Activated B cell treated with CpG ODN at 0.5 μM for 24 hours (primary cell): ENCODE measurements at regions not wholly inside any gene's neighbourhood (a gene's known extent, or its start where the extent isn't known, plus 50 kb on each side); places are given as distances from the start of the nearest gene placed in this dataset.

Experiments
- ATAC-seq: fragments of 200-7000 bp; cut with Tn5 transposase; one replicate; pipeline ENCODE4 v1.10.0; 2021; ENCODE audit warnings: low read depth, mild to moderate bottlenecking, moderate library complexity
- CTCF ChIA-PET: fragments of 350-600 bp; sonication (Branson Sonifier 250); formaldehyde crosslinking; loops from one replicate; lab custom pipeline; 2021; ENCODE audit warnings: antibody characterized with exemption; lab: Charles Lee
- POLR2A ChIA-PET: fragments of 350-600 bp; sonication (Branson Sonifier 250); formaldehyde crosslinking; loops from one replicate; lab custom pipeline; 2021; ENCODE audit warnings: antibody characterized with exemption; lab: Charles Lee
- DNase-seq: peaks from one replicate; pipeline ENCODE4 v3.0.0; 2022
- H3K27ac Mint-ChIP-seq: one replicate; pipeline ENCODE4 v1.8.0; 2020; ENCODE audit warnings: mixed read lengths
- H3K27me3 Mint-ChIP-seq: one replicate; pipeline ENCODE4 v1.8.0; 2021; ENCODE audit warnings: mixed read lengths
- H3K36me3 Mint-ChIP-seq: one replicate; pipeline ENCODE4 v1.8.0; 2021; ENCODE audit warnings: low read depth, mixed read lengths
- H3K4me1 Mint-ChIP-seq: one replicate; pipeline ENCODE4 v1.8.0; 2021; ENCODE audit warnings: mixed read lengths
- H3K4me3 Mint-ChIP-seq: one replicate; pipeline ENCODE4 v1.8.0; 2020; ENCODE audit warnings: mild to moderate bottlenecking, mixed read lengths
- H3K9me3 Mint-ChIP-seq: one replicate; pipeline ENCODE4 v1.8.0; 2020; ENCODE audit warnings: mixed read lengths
- intact Hi-C: fragments of 100-400 bp; cut with micrococcal nuclease; formaldehyde crosslinking; loops from one replicate; pipeline ENCODE4 v1.15.1; 2024
- TF ChIP-seq, protein P1 (sequence below): fragments of 200-600 bp; IDR thresholded peaks from one replicate; pipeline ENCODE4 v1.8.0; 2022; ENCODE audit warnings: antibody characterized with exemption, mild to moderate bottlenecking

DNA sequence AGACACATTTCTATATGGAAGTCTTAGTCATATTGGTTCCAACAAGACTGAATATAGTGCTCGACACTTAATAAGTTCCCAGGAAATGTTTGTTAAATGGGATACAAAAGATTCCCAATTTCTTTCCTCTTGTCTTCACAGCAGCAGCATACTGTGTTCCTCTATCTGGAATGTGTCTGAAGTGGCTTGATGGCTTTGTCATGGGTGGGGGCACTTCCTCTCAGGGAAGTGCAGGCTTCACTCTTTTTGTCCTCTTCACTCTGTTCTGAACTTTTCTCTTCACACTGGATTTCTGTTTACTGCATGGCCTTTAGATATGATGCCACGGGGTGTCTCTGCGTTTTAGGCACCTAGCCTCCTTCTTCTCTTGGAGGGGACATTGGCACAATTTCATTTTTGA, 127.7 kb upstream of the C9orf72 start:
- Mint-ChIP-seq H3K4me3 (no peak overlapping the region), H3K4me1 (no peaks in the 10 kb centered on the region), H3K36me3 (no peaks in the 10 kb centered on the region), H3K27me3 (no peaks in the 10 kb centered on the region), H3K27ac (no peak overlapping the region), H3K9me3 (no peaks in the 10 kb centered on the region)
- ChIA-PET POLR2A (no interaction called here), CTCF (no interaction called here)
- no peak for ATAC-seq
- intact Hi-C loops = no loop called here
- DNase-seq = no peak
- TF ChIP-seq, protein P1, sequence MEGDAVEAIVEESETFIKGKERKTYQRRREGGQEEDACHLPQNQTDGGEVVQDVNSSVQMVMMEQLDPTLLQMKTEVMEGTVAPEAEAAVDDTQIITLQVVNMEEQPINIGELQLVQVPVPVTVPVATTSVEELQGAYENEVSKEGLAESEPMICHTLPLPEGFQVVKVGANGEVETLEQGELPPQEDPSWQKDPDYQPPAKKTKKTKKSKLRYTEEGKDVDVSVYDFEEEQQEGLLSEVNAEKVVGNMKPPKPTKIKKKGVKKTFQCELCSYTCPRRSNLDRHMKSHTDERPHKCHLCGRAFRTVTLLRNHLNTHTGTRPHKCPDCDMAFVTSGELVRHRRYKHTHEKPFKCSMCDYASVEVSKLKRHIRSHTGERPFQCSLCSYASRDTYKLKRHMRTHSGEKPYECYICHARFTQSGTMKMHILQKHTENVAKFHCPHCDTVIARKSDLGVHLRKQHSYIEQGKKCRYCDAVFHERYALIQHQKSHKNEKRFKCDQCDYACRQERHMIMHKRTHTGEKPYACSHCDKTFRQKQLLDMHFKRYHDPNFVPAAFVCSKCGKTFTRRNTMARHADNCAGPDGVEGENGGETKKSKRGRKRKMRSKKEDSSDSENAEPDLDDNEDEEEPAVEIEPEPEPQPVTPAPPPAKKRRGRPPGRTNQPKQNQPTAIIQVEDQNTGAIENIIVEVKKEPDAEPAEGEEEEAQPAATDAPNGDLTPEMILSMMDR = no peak

DNA sequence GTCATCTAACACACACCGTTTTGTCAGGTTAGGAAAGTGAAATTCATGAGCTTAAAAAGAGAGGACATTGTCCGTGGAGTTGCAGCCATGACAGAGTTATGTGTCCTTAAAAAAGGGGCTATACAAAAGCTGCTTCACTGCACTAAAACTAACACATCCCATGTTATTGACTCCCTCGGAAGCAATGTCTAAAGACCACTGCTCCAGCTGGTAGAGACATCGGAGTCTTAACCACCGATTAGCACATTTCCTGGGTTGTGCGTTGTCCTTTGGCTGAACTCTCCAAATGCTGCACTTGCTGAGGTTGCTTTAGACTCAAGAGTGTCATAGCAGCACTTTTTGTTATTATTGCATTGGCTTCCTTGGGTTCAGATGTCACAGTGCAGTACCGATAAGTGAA, 128.3 kb upstream of the C9orf72 start:
- CTCF ChIA-PET = no interaction called here
- no peak for ATAC-seq

DNA sequence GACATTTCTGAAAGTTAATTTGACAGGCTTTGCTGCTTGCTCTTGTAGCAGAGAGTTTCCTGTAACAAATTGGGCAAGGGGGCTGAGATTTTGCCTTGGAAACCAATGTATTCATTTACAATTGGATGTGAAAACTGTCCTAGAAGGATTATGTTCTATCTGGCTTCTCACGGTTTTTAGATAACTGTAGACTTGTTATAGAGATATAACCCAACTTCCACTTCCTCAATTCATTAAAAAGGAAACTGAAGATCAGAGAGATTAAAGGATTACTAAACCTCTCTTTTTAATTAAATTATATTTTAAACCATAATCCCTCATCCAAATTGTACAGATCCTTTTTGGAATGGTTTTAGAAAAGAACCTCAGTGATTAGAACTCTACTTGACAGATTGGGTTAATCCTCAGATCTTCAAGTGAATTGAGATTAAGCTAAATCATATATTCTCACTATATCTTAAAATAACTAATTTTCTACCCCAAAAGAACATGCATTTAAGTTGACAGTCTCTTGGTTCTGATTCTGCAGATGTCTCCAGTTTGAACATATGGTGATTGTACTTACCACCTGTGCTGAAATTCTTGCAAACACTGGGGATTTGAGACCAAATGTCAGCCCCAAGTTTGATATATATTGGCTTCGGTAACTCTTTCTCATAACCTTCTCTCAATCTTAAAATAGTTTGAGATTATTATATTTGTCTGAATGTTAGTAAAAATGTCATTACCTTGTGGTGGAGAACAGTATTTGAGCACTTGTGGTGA, 130.1 kb upstream of the C9orf72 start:
- intact Hi-C loops = no loop called here
- Mint-ChIP-seq H3K36me3 (no peaks in the 10 kb centered on the region), H3K27ac (no peak overlapping the region), H3K4me1 (no peaks in the 10 kb centered on the region), H3K27me3 (no peaks in the 10 kb centered on the region), H3K4me3 (no peak overlapping the region), H3K9me3 (no peaks in the 10 kb centered on the region)
- CTCF ChIA-PET = no interaction called here
- ATAC-seq (no peak), DNase-seq (no peak)
- POLR2A ChIA-PET = no interaction called here
- TF ChIP-seq, protein P1 = no peak

More for the DNA sequence above, 128.3 kb upstream of the C9orf72 start:
- POLR2A ChIA-PET = no interaction called here
- Mint-ChIP-seq H3K27me3 (no peaks in the 10 kb centered on the region), H3K4me3 (no peak overlapping the region), H3K9me3 (no peaks in the 10 kb centered on the region), H3K36me3 (no peaks in the 10 kb centered on the region), H3K27ac (no peak overlapping the region), H3K4me1 (no peaks in the 10 kb centered on the region)
- TF ChIP-seq, protein P1 = no peak
- intact Hi-C loops = no loop called here
- DNase-seq = no peak

DNA sequence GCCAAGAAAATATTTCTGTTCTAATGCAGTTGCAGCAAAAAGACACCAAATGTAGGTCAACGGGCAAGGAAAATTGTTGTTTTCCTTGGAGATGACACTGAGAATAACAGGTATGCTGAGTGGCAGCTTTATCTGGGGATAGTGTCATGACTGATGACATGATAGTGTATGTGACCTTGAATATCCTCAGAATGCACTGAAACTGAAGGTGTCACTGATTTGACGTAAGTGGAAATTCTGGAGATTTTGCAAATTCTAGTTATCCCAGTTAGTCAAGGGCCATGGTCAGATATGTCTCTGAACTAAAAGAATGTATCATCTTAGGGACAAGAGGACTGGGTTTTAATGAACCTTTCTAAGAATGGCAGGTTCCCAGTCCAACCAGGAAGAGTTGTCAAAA, 138.0 kb upstream of the C9orf72 start:
- ChIA-PET CTCF (no interaction called here), POLR2A (no interaction called here)
- intact Hi-C loops = no loop called here
- no peaks in the 10 kb centered on the region for H3K4me1 Mint-ChIP-seq
- H3K36me3 Mint-ChIP-seq = no peaks in the 10 kb centered on the region
- H3K27me3 Mint-ChIP-seq = peaks cover 10% of the 10 kb centered on the region
- no peak for ATAC-seq
- H3K27ac Mint-ChIP-seq = no peak overlapping the region
- peaks cover 4% of the 10 kb centered on the region for H3K9me3 Mint-ChIP-seq
- no peak overlapping the region for H3K4me3 Mint-ChIP-seq
- DNase-seq = no peak
- TF ChIP-seq, protein P1 = no peak

DNA sequence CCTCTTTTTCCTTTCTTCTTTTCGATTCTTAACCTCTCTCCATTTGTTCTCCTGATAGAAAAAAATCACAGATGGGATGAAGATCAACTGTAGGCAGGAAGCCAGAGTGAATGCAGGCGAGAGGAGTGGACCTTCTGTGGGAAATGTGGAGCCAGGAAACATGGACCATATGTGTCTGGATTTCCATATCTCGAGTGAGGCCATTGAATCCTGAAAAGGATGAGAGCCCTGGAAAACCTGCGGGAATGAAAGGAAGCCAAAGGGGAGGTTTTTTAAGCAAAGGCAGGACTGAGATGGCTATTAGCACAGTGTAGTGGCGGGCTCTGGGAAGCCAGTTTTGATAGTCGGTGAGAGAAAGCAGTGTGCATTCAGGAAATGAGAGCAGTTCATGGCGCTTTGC, 139.5 kb upstream of the C9orf72 start:
- H3K4me3 Mint-ChIP-seq = no peak overlapping the region
- ATAC-seq (no peak), DNase-seq (no peak)
- no peak overlapping the region for H3K27ac Mint-ChIP-seq
- POLR2A ChIA-PET = no interaction called here
- H3K9me3 Mint-ChIP-seq = peaks cover 4% of the 10 kb centered on the region
- H3K36me3 Mint-ChIP-seq = no peaks in the 10 kb centered on the region
- CTCF ChIA-PET = no interaction called here
- TF ChIP-seq, protein P1 = no peak
- H3K27me3 Mint-ChIP-seq = peaks cover 15% of the 10 kb centered on the region
- intact Hi-C loops = no loop called here
- no peaks in the 10 kb centered on the region for H3K4me1 Mint-ChIP-seq
